Cardiac fibroblast (primary cell): ENCODE measurements at regions not wholly inside any gene's neighbourhood (a gene's known extent, or its start where the extent isn't known, plus 50 kb on each side); places are given as distances from the start of the nearest gene placed in this dataset.

Source experiments
- DNase-seq, 2 donors: peaks; one replicate each; pipeline versions ENCODE4 v3.0.0 to v3.0.0-alpha.2; 2010; ENCODE audit warnings: low read depth in 2 of 2
- H3K4me3 ChIP-seq, 2 donors: replicated peaks in 1 of 2; 1 replicate in 1 of 2; 2 replicates in 1 of 2; pipeline ENCODE4 v1.5.1; 2011; ENCODE audit warnings: low read depth in 2 of 2, low read length in 2 of 2, mild to moderate bottlenecking in 2 of 2, moderate library complexity in 1 of 2
- CTCF ChIP-seq: IDR thresholded peaks from one replicate; pipeline ENCODE4 v1.5.1; 2011; ENCODE audit warnings: low read depth, mild to moderate bottlenecking, low read length, inconsistent platforms

- no peak for DNase-seq
- TF ChIP-seq CTCF: no peak
- H3K4me3 ChIP-seq: no peak overlapping the region
These were observed 505.5 kb upstream of the PCDH9 start for GRCh38 chr13:67735651-67736050.

DNA sequence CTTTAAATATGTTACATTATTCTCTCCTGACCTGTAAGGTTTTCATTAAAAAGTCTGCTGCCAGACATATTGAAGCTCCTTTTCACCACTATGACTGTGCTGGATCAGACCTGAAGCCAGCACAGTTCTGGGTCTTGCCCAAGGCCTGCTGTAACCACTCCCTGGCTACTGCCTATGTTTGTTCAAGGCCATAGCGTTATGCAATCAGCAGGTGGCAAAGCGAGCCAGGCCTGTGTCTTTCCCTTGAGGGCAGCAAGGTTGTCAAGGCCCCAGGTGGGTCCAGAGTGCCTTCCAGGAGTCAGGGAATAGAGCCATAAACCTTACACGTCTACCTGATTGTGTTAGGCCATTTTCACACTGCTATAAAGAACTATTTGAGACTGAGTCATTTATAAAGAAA lies 496.8 kb upstream of the PCDH9 start:
- H3K4me3 ChIP-seq: no peak overlapping the region
- no peak for TF ChIP-seq CTCF
- no peak for DNase-seq

DNA sequence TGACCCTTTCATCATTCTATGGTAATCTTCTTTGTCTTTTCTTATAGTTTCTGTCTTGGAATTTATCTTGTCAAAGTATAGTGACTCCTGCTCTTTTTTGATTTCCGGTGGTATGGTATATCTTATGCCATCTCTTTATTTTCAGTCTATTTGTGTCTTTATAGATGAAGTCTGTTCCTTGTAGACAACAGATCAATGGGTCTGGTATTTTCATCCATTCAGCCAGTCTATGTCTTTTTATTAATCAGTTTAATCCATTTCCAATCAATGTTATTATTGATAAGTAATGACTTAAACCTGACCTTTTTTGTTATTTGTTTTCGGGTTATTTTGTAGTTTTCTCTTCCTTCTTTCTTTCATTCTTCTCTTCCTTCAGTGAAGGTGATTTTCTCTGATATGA lies 495.9 kb upstream of the PCDH9 start:
- DNase-seq: no peak
- no peak overlapping the region for H3K4me3 ChIP-seq
- TF ChIP-seq CTCF: no peak

- TF ChIP-seq CTCF: no peak
- DNase-seq: no peak
- H3K4me3 ChIP-seq: no peak overlapping the region
These were observed 483.4 kb upstream of the PCDH9 start for GRCh38 chr13:67713571-67713970.

GRCh38 chr13:67696775-67697174 lies 466.6 kb upstream of the PCDH9 start:
- no peak for DNase-seq
- no peak for TF ChIP-seq CTCF
- H3K4me3 ChIP-seq: no peak overlapping the region

DNA sequence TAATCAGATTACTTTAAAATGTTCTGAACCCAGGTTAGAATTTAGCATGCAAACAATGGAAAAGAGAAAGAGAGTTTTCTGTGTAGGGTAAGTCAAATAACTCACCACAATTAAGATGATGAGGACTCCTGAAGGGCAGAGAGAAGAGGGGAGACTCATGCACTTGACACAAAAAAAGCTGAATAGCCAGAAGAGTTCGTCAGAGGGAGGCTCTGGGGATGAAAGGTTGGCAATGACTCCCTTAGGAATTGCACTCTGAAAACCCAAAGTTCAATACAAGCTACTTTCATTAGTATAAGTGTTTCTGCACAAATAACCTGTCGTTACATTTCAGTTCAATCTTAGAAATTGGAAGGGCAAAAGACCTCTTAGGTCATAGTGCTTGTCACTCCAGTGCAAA lies 434.4 kb upstream of the PCDH9 start:
- DNase-seq: no peak
- no peak overlapping the region for H3K4me3 ChIP-seq
- TF ChIP-seq CTCF: no peak

- no peak for DNase-seq
- no peak overlapping the region for H3K4me3 ChIP-seq
- TF ChIP-seq CTCF: no peak
These were observed 432.9 kb upstream of the PCDH9 start for GRCh38 chr13:67662997-67663396.
